CMK (cell line): ENCODE measurements at regions not wholly inside any gene's neighbourhood (a gene's known extent, or its start where the extent isn't known, plus 50 kb on each side); places are given as distances from the start of the nearest gene placed in this dataset.

Experiments
- DNase-seq: peaks from one replicate; pipeline ENCODE4 v3.0.0-alpha.2; 2010; ENCODE audit warnings: low read depth

GRCh38 chr2:187936228-187936627, 355.4 kb upstream of the GULP1 start:
- DNase-seq: no peak

- DNase-seq: no peak
Observed at GRCh38 chr2:187939180-187939579, 352.5 kb upstream of the GULP1 start.

GRCh38 chr2:187942876-187943275, 348.8 kb upstream of the GULP1 start:
- no peak for DNase-seq

GRCh38 chr2:187943772-187944369, 347.8 kb upstream of the GULP1 start:
- no peak for DNase-seq

- no peak for DNase-seq
Observed at GRCh38 chr2:187949859-187950258, 341.8 kb upstream of the GULP1 start.

GRCh38 chr2:187951470-187952218, 340.0 kb upstream of the GULP1 start:
- no peak for DNase-seq

- DNase-seq: no peak
Observed at GRCh38 chr2:187956906-187957534, 334.7 kb upstream of the GULP1 start.

- no peak for DNase-seq
Observed at GRCh38 chr2:187959821-187960220, 331.9 kb upstream of the GULP1 start.

- no peak for DNase-seq
Observed at GRCh38 chr2:187962538-187962937, 329.1 kb upstream of the GULP1 start.

- DNase-seq: no peak
Observed at GRCh38 chr2:187964746-187965145, 326.9 kb upstream of the GULP1 start.

- DNase-seq: no peak
Observed at GRCh38 chr2:187966924-187967323, 324.8 kb upstream of the GULP1 start.

- DNase-seq: no peak
Observed at GRCh38 chr2:187971893-187972292, 319.8 kb upstream of the GULP1 start.

- no peak for DNase-seq
Observed at GRCh38 chr2:187976259-187976985, 315.3 kb upstream of the GULP1 start.

- no peak for DNase-seq
Observed at GRCh38 chr2:187976986-187977333, 314.7 kb upstream of the GULP1 start.

GRCh38 chr2:187978356-187978755, 313.3 kb upstream of the GULP1 start:
- no peak for DNase-seq

GRCh38 chr2:187982668-187983067, 309.0 kb upstream of the GULP1 start:
- DNase-seq: no peak

- no peak for DNase-seq
Observed at GRCh38 chr2:187985195-187985594, 306.5 kb upstream of the GULP1 start.

GRCh38 chr2:187985923-187986322, 305.8 kb upstream of the GULP1 start:
- no peak for DNase-seq

GRCh38 chr2:187986390-187987105, 305.1 kb upstream of the GULP1 start:
- no peak for DNase-seq

GRCh38 chr2:187988348-187988747, 303.3 kb upstream of the GULP1 start:
- no peak for DNase-seq

GRCh38 chr2:187989925-187990623, 301.6 kb upstream of the GULP1 start:
- DNase-seq: no peak

- DNase-seq: no peak
Observed at GRCh38 chr2:187991389-187991788, 300.3 kb upstream of the GULP1 start.
